ENCODE measurements at regions not wholly inside any gene's neighbourhood (a gene's known extent, or its start where the extent isn't known, plus 50 kb on each side); places are given as distances from the start of the nearest gene placed in this dataset.

GRCh38 chr20:22003680-22004079 is 298.2 kb downstream of the PAX1 start:
- DNase-seq (no peak), ATAC-seq (no peak)
- peaks cover 0 to 4% (median 0%) of the 10 kb centered on the region in 7 donors for H3K27me3 ChIP-seq
- no peaks in the 10 kb centered on the region for H3K4me1 ChIP-seq
- H3K4me3 ChIP-seq = no peak overlapping the region
- H3K36me3 ChIP-seq = no peaks in the 10 kb centered on the region
- intact Hi-C loops (cut with DNase I) = no loop called here
- H3K9me3 ChIP-seq = peaks cover 0 to under 1% (median 0%) of the 10 kb centered on the region in 11 donors
- TF ChIP-seq CTCF (IDR thresholded peaks at IDR 0.05) = no peak
- no peak overlapping the region for H3K27ac ChIP-seq

- no peak for ATAC-seq
- Histone ChIP-seq H3K9me3 (no peaks in the 10 kb centered on the region), H3K4me1 (no peaks in the 10 kb centered on the region), H3K27ac (no peak overlapping the region), H3K4me3 (no peak overlapping the region), H3K27me3 (peaks cover 0 to 4% (median 0%) of the 10 kb centered on the region in 7 donors), H3K36me3 (no peaks in the 10 kb centered on the region)
- no peak for TF ChIP-seq CTCF (IDR thresholded peaks at IDR 0.05)
- WGBS, 2 donors = 52 to 69% methylated on average over 1 of the region's 1 CpG
- intact Hi-C loops (cut with DNase I) = no loop called here
- DNase-seq = no peak
Observed at GRCh38 chr20:22001886-22002285, 296.4 kb downstream of the PAX1 start.

DNA sequence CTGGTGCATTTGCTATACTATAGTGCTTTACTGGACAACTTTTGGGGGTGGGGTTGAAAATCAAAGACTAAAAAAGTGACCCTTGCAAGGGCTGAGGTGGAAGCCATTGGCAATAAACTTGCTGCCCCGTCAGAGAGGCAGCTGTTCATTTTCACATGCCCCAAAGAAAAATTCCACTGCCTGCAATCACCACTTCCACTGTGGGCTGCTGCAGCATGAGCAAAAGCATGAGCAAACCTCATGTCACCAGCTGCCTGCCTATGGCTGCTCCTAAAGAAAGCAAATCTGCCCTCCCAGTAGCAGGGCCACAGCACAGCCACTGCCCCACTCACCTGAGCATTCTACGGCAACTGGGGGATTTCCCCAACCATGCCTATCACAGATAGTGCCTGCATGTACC is 290.0 kb downstream of the PAX1 start:
- 52 to 61% methylated on average over 2 of the region's 2 CpGs for WGBS, 2 donors
- DNase-seq (no peak), ATAC-seq (no peak)
- peaks cover 0 to 4% (median 0%) of the 10 kb centered on the region in 7 donors for H3K27me3 ChIP-seq
- no peaks in the 10 kb centered on the region for H3K9me3 ChIP-seq
- intact Hi-C loops (cut with DNase I) = no loop called here
- H3K27ac ChIP-seq = no peak overlapping the region
- H3K36me3 ChIP-seq = no peaks in the 10 kb centered on the region
- no peak for TF ChIP-seq CTCF (IDR thresholded peaks at IDR 0.05)
- H3K4me3 ChIP-seq = no peak overlapping the region
- no peaks in the 10 kb centered on the region for H3K4me1 ChIP-seq

DNA sequence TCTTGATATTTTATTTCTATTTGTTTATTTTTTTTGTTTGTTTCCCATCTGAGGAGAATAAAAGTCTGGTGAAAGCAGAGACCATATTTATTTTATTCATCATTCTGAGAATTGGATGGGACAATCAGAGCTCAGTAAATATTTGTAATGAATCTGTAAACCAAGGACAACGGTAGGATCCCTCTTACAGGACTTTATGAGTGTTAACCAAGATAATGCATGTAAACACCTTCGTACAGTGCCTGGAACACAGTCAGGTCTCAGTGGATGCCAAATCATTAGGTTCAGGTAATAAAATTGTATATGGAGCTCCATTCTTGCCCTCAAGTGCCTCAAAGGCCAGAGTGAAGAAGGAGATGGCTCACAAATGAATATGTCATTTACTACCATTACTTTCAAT is 288.7 kb downstream of the PAX1 start:
- intact Hi-C loops (cut with DNase I) = no loop called here
- no peaks in the 10 kb centered on the region for H3K9me3 ChIP-seq
- H3K36me3 ChIP-seq = no peaks in the 10 kb centered on the region
- H3K27ac ChIP-seq = no peak overlapping the region
- peaks cover 0 to 4% (median 0%) of the 10 kb centered on the region in 7 donors for H3K27me3 ChIP-seq
- WGBS, 2 donors = 81 to 84% methylated on average over 2 of the region's 2 CpGs
- TF ChIP-seq CTCF (IDR thresholded peaks at IDR 0.05) = no peak
- ATAC-seq (no peak), DNase-seq (no peak)
- H3K4me3 ChIP-seq = no peak overlapping the region
- no peaks in the 10 kb centered on the region for H3K4me1 ChIP-seq
